ENCODE measurements at regions not wholly inside any gene's neighbourhood (a gene's known extent, or its start where the extent isn't known, plus 50 kb on each side); places are given as distances from the start of the nearest gene placed in this dataset.
A peak's percentile ranks its signal among the peaks of the same experiment; 100 is the strongest.
"Not testable (repeated sequence)": the region's sequence is repeated elsewhere in the genome, so short reads cannot be mapped to it uniquely, and the experiment has no call there.

GRCh38 chr9:90131568-90131967 is 511.1 kb downstream of the DIRAS2 start:
- DNase-seq (ENCODE audit: low read depth in 2 of 2), result no peak

- DNase-seq (ENCODE audit: low read depth in 2 of 2), result no peak
Measured at GRCh38 chr9:90132866-90133265, 509.8 kb downstream of the DIRAS2 start.

- no peak for DNase-seq (ENCODE audit: low read depth in 2 of 2)
Measured at GRCh38 chr9:90137801-90138200, 504.8 kb downstream of the DIRAS2 start.

GRCh38 chr9:90140131-90140818 is 502.3 kb downstream of the DIRAS2 start:
- no peak for DNase-seq (ENCODE audit: low read depth in 2 of 2)

DNA sequence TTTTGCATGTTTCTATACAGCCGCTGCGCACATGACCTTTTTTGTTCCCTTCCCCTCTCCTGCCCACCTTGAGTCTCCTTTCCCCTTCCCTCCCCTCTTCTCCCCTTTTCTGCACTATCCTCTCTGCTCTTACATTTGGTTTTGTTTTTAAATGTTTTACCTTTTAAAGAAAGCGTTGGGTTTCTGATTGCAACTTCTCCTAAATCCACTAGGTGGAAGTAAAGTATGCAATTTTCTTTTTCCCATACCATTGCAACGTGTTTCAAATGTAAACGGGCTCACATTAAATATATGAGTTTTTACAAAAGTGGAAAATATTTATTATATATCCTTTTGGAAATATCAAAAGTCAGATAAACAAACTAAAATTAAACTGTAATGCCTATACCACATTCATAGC is 500.9 kb downstream of the DIRAS2 start:
- DNase-seq (ENCODE audit: low read depth in 2 of 2), result no peak

GRCh38 chr9:90142580-90142979 is 500.0 kb downstream of the DIRAS2 start:
- peak; percentile 23 to 37 for DNase-seq (ENCODE audit: low read depth in 2 of 2)

DNA sequence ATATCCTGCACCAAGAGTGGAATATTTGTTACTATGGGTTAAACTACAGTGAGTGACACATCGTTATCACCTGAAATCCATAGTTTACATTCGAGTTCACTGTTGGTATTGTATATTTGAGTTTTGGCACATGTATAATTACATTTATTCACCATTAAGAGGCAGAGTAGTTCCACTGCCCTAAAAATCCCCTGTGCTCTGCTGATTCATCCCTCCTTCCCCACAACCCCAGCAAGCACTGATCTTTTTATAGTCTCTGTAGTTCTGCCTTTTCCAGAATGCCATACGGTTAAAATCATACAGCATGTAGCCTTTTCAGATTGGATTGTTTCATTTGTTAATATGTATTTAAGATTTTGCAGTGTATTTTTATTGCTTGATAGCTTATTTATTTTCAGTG is 495.2 kb downstream of the DIRAS2 start:
- DNase-seq (ENCODE audit: low read depth in 2 of 2), result no peak

DNA sequence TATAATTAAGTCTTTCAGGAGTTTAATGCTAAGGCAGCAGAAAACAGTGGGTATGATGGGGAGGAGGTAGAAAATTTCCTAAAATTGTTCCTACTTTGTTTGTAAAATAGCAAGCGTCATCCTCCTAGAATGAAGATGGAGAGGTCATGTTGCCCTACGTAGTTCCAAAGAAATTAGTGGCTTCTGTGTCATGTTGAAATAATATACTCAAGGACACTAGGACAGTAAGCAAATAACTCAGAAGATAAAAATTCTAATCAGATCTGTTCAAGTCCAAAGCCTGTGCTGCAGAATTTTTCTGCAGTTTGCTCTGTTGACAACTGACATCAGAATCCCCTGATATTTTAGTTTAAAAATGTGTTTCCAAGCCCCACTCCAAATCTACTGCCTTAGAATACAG is 486.3 kb downstream of the DIRAS2 start:
- no peak for DNase-seq (ENCODE audit: low read depth in 2 of 2)

- DNase-seq (ENCODE audit: low read depth in 2 of 2), result no peak
Measured at GRCh38 chr9:90162326-90162725, 480.3 kb downstream of the DIRAS2 start.

- DNase-seq (ENCODE audit: low read depth in 2 of 2), result no peak
Measured at GRCh38 chr9:90162819-90163218, 479.8 kb downstream of the DIRAS2 start.

- no peak for DNase-seq (ENCODE audit: low read depth in 2 of 2)
Measured at GRCh38 chr9:90165281-90165680, 477.3 kb downstream of the DIRAS2 start.

- not testable (repeated sequence) for DNase-seq (ENCODE audit: low read depth in 2 of 2)
Measured at GRCh38 chr9:90166374-90166773, 476.2 kb downstream of the DIRAS2 start.

- no peak for DNase-seq (ENCODE audit: low read depth in 2 of 2)
Measured at GRCh38 chr9:90167914-90168313, 474.7 kb downstream of the DIRAS2 start.

DNA sequence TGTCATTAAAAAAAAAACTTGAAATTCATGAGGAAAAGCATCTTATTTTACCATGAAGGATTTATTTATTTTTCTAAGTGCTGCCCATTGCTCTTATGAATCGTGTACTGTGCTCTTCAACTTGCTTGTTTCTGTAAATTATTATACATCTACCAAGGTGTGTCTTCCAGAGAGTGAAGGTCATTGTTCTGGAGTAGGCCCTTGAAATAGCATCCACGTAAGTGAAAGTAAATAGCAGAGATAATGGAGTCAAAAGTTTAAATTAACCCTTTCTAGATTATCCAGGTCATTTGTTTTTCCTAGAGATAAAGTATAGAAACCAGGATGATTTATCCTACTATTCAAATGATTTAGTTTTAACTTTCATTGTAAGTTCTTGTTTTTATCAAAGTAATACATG is 473.1 kb downstream of the DIRAS2 start:
- DNase-seq (ENCODE audit: low read depth in 2 of 2), result no peak

- DNase-seq (ENCODE audit: low read depth in 2 of 2), result not testable (repeated sequence)
Measured at GRCh38 chr9:90173935-90174334, 468.7 kb downstream of the DIRAS2 start.

GRCh38 chr9:90174346-90174745 is 468.3 kb downstream of the DIRAS2 start:
- not testable (repeated sequence) for DNase-seq (ENCODE audit: low read depth in 2 of 2)

DNA sequence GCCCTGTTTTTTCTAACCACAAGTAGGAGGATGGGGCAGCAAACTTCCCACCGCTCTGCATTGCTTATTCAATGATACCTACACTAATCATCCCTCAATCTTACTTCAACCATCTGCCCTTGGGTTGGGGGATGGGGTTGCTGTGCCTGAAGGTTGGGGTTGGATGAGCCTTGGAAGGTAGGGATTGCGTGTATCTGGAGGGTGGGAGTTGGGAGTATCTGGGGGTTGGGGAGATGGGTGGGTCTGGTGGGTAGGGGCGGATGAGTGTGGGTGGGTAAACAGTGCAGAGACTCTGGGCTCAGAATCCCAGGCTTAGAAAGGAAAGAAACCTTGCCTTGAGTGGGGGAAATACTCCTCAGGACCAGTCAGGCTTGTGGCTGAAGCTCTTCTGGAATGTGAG is 467.4 kb downstream of the DIRAS2 start:
- DNase-seq (ENCODE audit: low read depth in 2 of 2), result no peak

DNA sequence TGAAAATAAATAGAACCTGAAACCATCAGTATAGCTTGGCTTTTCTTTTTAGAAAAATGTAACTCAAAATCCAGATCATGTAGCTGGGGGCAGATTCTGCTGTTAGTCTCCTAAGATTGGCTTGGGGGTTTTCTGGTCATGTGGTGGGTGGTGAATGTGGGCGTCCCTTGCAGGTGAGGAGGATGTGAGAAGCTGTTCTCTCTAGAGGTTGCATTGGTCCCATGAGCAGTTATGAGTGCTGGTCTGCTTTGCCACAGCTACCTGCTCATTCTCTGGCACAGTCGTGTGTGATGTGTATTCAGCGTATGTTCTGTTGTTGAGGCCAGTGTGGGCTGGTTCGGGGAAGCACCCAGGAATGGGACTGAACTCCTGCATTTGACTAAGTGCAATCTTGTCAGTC is 466.8 kb downstream of the DIRAS2 start:
- no peak for DNase-seq (ENCODE audit: low read depth in 2 of 2)

DNA sequence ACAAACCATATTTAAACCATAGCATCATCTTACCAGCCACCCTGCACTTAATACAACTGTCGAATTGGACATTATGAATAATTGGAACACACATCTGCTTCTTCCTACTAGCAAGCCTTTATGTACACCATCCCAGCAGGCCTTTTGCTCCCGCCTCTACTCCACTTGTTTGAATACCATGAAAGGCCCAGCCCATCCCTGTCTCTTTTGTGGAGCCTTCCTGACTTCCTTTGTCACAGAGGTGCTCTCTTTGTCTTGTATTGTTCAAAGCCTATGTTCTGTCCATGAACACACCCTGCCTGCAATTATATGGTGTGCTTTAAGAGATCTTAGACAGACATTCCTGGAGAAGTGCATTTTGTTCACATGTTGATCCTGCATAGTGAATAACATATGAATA is 465.7 kb downstream of the DIRAS2 start:
- DNase-seq (ENCODE audit: low read depth in 2 of 2), result no peak

DNA sequence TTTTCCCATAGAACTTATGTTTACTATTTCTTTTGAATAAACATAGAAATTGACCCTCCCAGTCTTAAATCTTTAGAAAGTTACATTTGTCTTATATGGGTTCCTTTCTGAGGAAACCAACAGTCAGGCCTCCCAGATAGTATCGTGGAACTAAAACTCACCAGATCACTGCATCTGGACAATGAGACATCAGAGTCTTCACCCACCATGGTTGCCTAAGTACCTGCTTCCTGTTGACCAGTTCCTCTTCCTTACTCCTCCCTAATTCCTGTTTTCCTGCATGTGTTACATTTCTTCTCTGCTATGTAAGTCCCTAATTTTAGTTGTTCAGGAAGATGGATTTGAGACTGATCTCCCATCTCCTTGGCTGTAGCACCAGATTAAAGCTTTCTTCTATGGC is 462.2 kb downstream of the DIRAS2 start:
- no peak for DNase-seq (ENCODE audit: low read depth in 2 of 2)

GRCh38 chr9:90188656-90189055 is 454.0 kb downstream of the DIRAS2 start:
- DNase-seq (ENCODE audit: low read depth in 2 of 2), result no peak

- no peak for DNase-seq (ENCODE audit: low read depth in 2 of 2)
Measured at GRCh38 chr9:90189306-90189705, 453.3 kb downstream of the DIRAS2 start.

DNA sequence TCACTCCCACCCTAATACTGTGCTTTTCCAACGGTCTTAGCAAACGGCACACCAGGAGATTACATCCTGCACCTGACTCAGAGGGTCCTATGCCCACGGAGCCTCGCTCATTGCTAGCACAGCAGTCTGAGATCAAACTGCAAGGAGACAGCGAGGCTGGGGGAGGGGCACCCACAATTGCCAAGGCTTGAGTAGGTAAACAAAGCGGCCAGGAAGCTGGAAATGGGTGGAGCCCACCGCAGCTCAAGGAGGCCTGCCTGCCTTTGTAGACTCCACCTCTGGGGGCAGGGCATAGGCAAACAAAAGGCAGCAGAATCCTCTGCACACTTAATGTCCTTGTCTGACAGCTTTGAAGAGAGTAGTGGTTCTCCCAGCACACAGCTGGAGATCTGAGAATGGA is 450.2 kb downstream of the DIRAS2 start:
- peak in 1 of 2 donors; percentile 1 for DNase-seq (ENCODE audit: low read depth in 2 of 2)

GRCh38 chr9:90198956-90199355 is 443.7 kb downstream of the DIRAS2 start:
- no peak for DNase-seq (ENCODE audit: low read depth in 2 of 2)

Measured in stimulated activated CD4-positive, alpha-beta T cell treated with anti-CD3 and anti-CD28 coated beads, Interleukin-1b, Interleukin-23, amount 100 ng/mL, for 1 hour (primary cell).